RWPE2 (cell line): ENCODE measurements at regions not wholly inside any gene's neighbourhood (a gene's known extent, or its start where the extent isn't known, plus 50 kb on each side); places are given as distances from the start of the nearest gene placed in this dataset.

Source experiments
- ATAC-seq: fragments of 200-7000 bp; cut with Tn5 transposase; 3 replicates; pipeline ENCODE4 v1.9.1; 2021; ENCODE audit warnings: low read depth
- DNase-seq: peaks from one replicate; pipeline ENCODE4 v3.0.0-alpha.2; 2020; ENCODE audit warnings: low spot score
- H3K27ac ChIP-seq: fragments of 450-650 bp; 2 replicates; pipeline ENCODE4 v1.5.1; 2017; ENCODE audit warnings: mild to moderate bottlenecking; ENCODE audit not compliant: poor library complexity, severe bottlenecking
- H3K27me3 ChIP-seq: fragments of 250-450 bp; sonication (Bioruptor Pico); 2 replicates; pipeline ENCODE4 v1.5.1; 2021; ENCODE audit warnings: mild to moderate bottlenecking, moderate library complexity; ENCODE audit not compliant: insufficient read depth, poor library complexity, severe bottlenecking
- H3K36me3 ChIP-seq: fragments of 250-450 bp; sonication (Bioruptor Pico); 2 replicates; pipeline ENCODE4 v1.5.1; 2020; ENCODE audit warnings: low read depth, mild to moderate bottlenecking, moderate library complexity
- H3K4me1 ChIP-seq: fragments of 250-450 bp; sonication (Bioruptor Pico); 2 replicates; pipeline ENCODE4 v1.5.1; 2021; ENCODE audit warnings: mild to moderate bottlenecking, moderate library complexity; ENCODE audit not compliant: insufficient read depth, poor library complexity, severe bottlenecking
- H3K4me3 ChIP-seq: fragments of 250-450 bp; sonication (Bioruptor Pico); 2 replicates; pipeline ENCODE4 v1.5.1; 2021; ENCODE audit warnings: mild to moderate bottlenecking, moderate library complexity; ENCODE audit not compliant: severe bottlenecking
- H3K9me3 ChIP-seq: fragments of 250-450 bp; sonication (Bioruptor Pico); 2 replicates; pipeline ENCODE4 v1.5.1; 2021; ENCODE audit warnings: mild to moderate bottlenecking, moderate library complexity; ENCODE audit not compliant: severe bottlenecking
- TF ChIP-seq, protein P1 (sequence below): fragments of 450-650 bp; IDR thresholded peaks from one replicate; pipeline ENCODE4 v1.5.1; 2017; ENCODE audit warnings: mild to moderate bottlenecking, moderate library complexity; ENCODE audit not compliant: poor library complexity, severe bottlenecking

DNA sequence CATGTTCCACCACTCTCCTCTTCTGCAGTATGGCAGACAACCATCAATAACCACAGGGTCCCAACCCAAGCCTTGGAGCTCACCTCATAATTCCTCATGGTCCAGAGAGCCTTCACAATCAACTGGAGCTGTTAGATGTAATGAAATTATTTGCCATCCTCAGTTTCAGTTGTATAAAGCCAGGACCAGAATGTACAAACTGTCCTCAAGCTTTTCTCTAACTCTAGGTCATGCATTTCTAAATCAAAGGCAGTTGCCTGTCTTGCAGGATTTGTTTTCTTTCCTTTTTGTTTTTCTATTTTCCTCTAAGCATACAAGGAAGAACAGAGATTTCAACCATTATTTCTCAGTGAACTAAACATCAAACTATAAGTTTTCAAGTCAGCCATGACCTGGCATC, 182.5 kb upstream of the SERP2 start:
- Histone ChIP-seq H3K4me1 (peaks cover 18% of the 10 kb centered on the region), H3K27me3 (no peaks in the 10 kb centered on the region), H3K4me3 (no peak overlapping the region), H3K27ac (no peak overlapping the region), H3K9me3 (no peaks in the 10 kb centered on the region), H3K36me3 (no peaks in the 10 kb centered on the region)
- no peak for ATAC-seq
- DNase-seq = no peak
- TF ChIP-seq, protein P1, sequence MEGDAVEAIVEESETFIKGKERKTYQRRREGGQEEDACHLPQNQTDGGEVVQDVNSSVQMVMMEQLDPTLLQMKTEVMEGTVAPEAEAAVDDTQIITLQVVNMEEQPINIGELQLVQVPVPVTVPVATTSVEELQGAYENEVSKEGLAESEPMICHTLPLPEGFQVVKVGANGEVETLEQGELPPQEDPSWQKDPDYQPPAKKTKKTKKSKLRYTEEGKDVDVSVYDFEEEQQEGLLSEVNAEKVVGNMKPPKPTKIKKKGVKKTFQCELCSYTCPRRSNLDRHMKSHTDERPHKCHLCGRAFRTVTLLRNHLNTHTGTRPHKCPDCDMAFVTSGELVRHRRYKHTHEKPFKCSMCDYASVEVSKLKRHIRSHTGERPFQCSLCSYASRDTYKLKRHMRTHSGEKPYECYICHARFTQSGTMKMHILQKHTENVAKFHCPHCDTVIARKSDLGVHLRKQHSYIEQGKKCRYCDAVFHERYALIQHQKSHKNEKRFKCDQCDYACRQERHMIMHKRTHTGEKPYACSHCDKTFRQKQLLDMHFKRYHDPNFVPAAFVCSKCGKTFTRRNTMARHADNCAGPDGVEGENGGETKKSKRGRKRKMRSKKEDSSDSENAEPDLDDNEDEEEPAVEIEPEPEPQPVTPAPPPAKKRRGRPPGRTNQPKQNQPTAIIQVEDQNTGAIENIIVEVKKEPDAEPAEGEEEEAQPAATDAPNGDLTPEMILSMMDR = no peak

DNA sequence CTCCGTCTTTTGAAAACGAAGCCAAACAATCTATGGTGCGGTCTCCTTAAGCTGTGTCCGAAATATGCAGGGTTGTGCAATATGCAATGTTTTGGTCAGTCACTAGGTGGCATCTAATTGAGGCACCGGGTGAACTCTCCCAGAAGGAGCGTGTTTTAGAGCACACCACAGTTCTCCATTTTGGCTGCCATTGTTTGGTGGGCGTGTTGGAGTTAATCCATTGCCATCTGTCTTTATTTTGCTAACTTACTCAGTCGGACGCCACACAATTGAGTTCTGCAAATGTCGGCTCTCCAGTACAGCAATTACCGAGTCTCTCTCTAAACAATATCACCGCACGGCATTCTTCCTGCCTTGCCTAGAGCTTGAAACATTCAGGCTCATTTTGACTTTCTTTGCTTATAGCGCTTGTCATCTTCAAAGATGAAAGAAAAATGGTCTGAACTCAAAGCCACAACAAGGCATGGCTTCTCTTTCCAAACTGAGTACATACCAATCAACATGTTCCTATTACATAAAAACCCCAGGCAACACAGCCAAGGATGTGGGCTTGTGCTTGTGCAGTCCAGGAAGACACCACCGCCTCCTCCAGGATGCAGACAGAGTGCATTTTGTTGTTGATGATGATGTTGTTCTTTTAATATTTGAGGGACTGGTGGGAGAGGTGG, 182.0 kb upstream of the SERP2 start:
- Histone ChIP-seq H3K27me3 (no peaks in the 10 kb centered on the region), H3K4me3 (no peak overlapping the region), H3K9me3 (no peaks in the 10 kb centered on the region), H3K27ac (no peak overlapping the region), H3K4me1 (peaks cover 18% of the 10 kb centered on the region), H3K36me3 (no peaks in the 10 kb centered on the region)
- DNase-seq (no peak), ATAC-seq (no peak)
- TF ChIP-seq, protein P1 = peak; percentile 32

DNA sequence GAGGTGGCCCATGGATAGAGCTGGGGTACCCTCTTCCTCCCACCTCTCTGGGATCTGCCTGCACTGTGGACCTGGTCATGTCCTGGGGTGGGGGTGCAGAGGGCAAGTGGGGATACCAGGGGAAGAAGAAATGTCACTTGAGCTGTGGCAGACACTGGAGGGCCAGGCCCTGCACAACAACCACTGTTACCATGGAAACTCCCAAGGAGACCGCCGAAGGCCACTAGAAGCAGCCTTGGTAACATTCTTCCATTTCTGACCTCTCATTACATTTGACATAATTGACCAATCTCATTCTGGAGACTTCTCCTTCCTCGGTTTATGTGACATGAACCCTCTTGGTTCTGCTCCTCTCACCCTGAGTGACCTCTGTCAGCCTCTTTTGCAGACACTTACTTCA, 179.9 kb upstream of the SERP2 start:
- no peak overlapping the region for H3K4me3 ChIP-seq
- no peak overlapping the region for H3K27ac ChIP-seq
- H3K36me3 ChIP-seq = no peaks in the 10 kb centered on the region
- DNase-seq (no peak), ATAC-seq (no peak)
- H3K4me1 ChIP-seq = peaks cover 7% of the 10 kb centered on the region
- H3K27me3 ChIP-seq = no peaks in the 10 kb centered on the region
- no peaks in the 10 kb centered on the region for H3K9me3 ChIP-seq
- TF ChIP-seq, protein P1 = no peak

DNA sequence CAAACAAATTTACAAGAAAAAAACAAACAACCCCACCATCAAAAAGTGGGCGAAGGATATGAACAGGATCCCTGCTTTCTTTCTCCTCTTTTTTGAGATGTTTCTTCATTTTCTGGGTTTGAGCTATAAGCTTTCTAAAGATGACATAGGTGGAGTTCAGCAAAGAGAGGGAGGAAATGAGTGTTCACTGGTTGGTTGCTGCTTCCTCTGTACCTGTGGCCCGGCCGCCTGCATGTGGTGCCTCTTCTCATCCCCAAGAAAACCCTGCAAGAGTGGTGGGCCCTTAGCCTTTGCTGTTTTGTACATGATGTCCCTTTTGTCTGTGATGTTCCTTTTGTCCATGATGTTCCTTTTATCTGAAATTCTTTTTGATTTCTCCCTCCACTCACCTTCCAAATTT, 178.4 kb upstream of the SERP2 start:
- no peaks in the 10 kb centered on the region for H3K27me3 ChIP-seq
- ATAC-seq (no peak), DNase-seq (no peak)
- H3K36me3 ChIP-seq = no peaks in the 10 kb centered on the region
- no peak overlapping the region for H3K4me3 ChIP-seq
- TF ChIP-seq, protein P1 = no peak
- no peaks in the 10 kb centered on the region for H3K9me3 ChIP-seq
- peaks cover 7% of the 10 kb centered on the region for H3K4me1 ChIP-seq
- no peak overlapping the region for H3K27ac ChIP-seq

DNA sequence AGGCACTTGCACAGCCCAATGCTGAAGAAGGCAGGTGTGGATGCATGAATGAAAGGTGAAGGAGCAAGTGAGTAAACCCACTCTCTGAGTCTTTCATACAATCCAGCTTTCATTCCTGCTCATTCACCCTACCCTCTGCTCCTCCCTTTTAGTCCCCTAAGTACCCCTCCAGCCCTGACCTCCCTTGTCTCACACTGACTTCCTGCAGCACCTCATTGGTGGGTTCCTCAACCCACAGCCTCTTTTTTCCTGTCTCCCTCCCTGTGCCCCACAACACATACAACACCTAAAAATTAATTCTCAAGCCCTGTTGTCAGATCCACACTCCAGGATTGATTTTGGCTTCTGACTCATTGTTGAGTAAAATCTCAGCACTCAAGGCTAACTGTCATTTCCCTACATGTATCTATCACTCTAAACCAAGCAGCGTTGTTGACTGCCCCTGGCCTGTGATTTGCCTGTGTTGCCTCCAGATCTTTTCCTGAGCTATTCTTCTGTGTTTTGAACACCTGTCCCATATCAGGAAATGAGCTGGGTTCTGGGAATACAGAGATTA, 177.3 kb upstream of the SERP2 start:
- H3K9me3 ChIP-seq = no peaks in the 10 kb centered on the region
- TF ChIP-seq, protein P1 = no peak
- H3K36me3 ChIP-seq = no peaks in the 10 kb centered on the region
- DNase-seq (no peak), ATAC-seq (no peak)
- H3K4me3 ChIP-seq = no peak overlapping the region
- H3K27me3 ChIP-seq = no peaks in the 10 kb centered on the region
- no peak overlapping the region for H3K27ac ChIP-seq
- peaks cover 7% of the 10 kb centered on the region for H3K4me1 ChIP-seq
